HepG2 (cell line): ENCODE measurements at regions not wholly inside any gene's neighbourhood (a gene's known extent, or its start where the extent isn't known, plus 50 kb on each side); places are given as distances from the start of the nearest gene placed in this dataset.
"Not testable (repeated sequence)": the region's sequence is repeated elsewhere in the genome, so short reads cannot be mapped to it uniquely, and the experiment has no call there.

ENCODE experiments used
- CREM ChIP-seq, 2 experiments: sonication (generic) in 1 of 2; formaldehyde crosslinking in 1 of 2; IDR thresholded peaks; 2 replicates each; pipeline versions ENCODE4 v1.4.0 to v1.6.1; 2016 to 2020; ENCODE audit warnings: antibody characterized with exemption in 1 of 2, mild to moderate bottlenecking in 1 of 2, missing genetic modification reagents in 1 of 2
- FOXO1 ChIP-seq: sonication (generic); formaldehyde crosslinking; IDR thresholded peaks from 2 replicates; pipeline ENCODE4 v1.4.0; 2020; ENCODE audit warnings: missing genetic modification reagents
- MXI1 ChIP-seq: IDR thresholded peaks from 3 replicates; pipeline ENCODE4 v1.6.1; 2012; ENCODE audit warnings: low read depth, low read length, inconsistent platforms, borderline replicate concordance
- NONO ChIP-seq, 2 experiments: fragments of 450-650 bp in 1 of 2; sonication (generic) in 1 of 2; formaldehyde crosslinking in 1 of 2; IDR thresholded peaks in 1 of 2; conservative IDR thresholded peaks in 1 of 2; 2 replicates each; pipeline versions ENCODE4 v1.6.1 to v1.8.0; 2017 to 2022; ENCODE audit warnings: mild to moderate bottlenecking in 1 of 2, missing genetic modification reagents in 1 of 2, moderate library complexity in 1 of 2
- PCBP1 ChIP-seq: fragments of 200-400 bp; formaldehyde crosslinking; IDR thresholded peaks from 2 replicates; pipeline ENCODE4 v1.6.1; 2017; ENCODE audit warnings: mild to moderate bottlenecking, low read depth, low read length, borderline replicate concordance
- SP5 ChIP-seq: IDR thresholded peaks from 2 replicates; pipeline ENCODE4 v1.6.1; 2016; ENCODE audit warnings: low read depth, borderline replicate concordance
- TP53 ChIP-seq: sonication (generic); formaldehyde crosslinking; conservative IDR thresholded peaks from 2 replicates; pipeline ENCODE4 v1.4.0; 2020; ENCODE audit warnings: missing genetic modification reagents
- ZNF274 ChIP-seq: sonication (generic); formaldehyde crosslinking; IDR thresholded peaks from 2 replicates; pipeline ENCODE4 v1.5.1; 2020; ENCODE audit warnings: mild to moderate bottlenecking, missing genetic modification reagents
- TF ChIP-seq, protein P1 (sequence below): IDR thresholded peaks from 2 replicates; pipeline ENCODE4 v1.6.1; 2012; ENCODE audit warnings: inconsistent platforms
- TF ChIP-seq, protein P2 (sequence below): sonication (generic); formaldehyde crosslinking; IDR thresholded peaks from 2 replicates; pipeline ENCODE4 v1.5.0; 2020; ENCODE audit warnings: mild to moderate bottlenecking, missing genetic modification reagents, moderate library complexity
- TF ChIP-seq, protein P3 (sequence below): sonication (generic); formaldehyde crosslinking; IDR thresholded peaks from 2 replicates; pipeline ENCODE4 v1.8.1; 2023; ENCODE audit warnings: missing genetic modification reagents, inconsistent platforms, borderline replicate concordance
- TF ChIP-seq, protein P4 (sequence below): sonication (generic); formaldehyde crosslinking; conservative IDR thresholded peaks from 2 replicates; pipeline ENCODE4 v1.4.0; 2020; ENCODE audit warnings: missing genetic modification reagents

DNA sequence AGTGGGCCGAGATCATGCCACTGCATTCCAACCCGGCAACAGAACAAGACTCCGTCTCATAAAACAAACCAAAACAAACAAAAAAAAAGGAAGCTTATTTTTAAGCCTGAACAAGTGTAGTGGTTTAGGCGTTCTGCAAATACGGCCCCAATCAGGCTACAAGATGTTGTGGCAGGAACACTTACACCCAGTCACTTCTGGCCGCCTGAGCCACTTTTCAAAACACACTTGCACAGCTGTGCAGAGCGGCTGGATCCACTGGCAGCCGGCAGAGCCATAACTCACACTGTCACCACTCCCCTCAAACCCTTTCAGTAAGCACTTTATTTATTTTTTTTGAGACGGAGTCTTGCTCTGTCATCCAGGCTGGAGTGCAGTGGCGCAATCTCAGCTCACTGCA lies 81.0 kb upstream of the FRG2C start:
- TF ChIP-seq NONO (IDR thresholded peaks at IDR 0.05); NONO (CRISPR knock-in tag; conservative IDR thresholded peaks at IDR 0.05); PCBP1; CREM (IDR thresholded peaks at IDR 0.05); CREM (CRISPR knock-in tag; IDR thresholded peaks at IDR 0.05); MXI1; SP5 (CRISPR knock-in tag); ZNF274; TP53 (CRISPR knock-in tag); FOXO1 (CRISPR knock-in tag): not testable (repeated sequence)
- TF ChIP-seq, protein P1, sequence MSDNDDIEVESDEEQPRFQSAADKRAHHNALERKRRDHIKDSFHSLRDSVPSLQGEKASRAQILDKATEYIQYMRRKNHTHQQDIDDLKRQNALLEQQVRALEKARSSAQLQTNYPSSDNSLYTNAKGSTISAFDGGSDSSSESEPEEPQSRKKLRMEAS, result not testable (repeated sequence)
- TF ChIP-seq, protein P2, sequence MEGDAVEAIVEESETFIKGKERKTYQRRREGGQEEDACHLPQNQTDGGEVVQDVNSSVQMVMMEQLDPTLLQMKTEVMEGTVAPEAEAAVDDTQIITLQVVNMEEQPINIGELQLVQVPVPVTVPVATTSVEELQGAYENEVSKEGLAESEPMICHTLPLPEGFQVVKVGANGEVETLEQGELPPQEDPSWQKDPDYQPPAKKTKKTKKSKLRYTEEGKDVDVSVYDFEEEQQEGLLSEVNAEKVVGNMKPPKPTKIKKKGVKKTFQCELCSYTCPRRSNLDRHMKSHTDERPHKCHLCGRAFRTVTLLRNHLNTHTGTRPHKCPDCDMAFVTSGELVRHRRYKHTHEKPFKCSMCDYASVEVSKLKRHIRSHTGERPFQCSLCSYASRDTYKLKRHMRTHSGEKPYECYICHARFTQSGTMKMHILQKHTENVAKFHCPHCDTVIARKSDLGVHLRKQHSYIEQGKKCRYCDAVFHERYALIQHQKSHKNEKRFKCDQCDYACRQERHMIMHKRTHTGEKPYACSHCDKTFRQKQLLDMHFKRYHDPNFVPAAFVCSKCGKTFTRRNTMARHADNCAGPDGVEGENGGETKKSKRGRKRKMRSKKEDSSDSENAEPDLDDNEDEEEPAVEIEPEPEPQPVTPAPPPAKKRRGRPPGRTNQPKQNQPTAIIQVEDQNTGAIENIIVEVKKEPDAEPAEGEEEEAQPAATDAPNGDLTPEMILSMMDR (CRISPR knock-in tag), result not testable (repeated sequence)
- TF ChIP-seq, protein P3, sequence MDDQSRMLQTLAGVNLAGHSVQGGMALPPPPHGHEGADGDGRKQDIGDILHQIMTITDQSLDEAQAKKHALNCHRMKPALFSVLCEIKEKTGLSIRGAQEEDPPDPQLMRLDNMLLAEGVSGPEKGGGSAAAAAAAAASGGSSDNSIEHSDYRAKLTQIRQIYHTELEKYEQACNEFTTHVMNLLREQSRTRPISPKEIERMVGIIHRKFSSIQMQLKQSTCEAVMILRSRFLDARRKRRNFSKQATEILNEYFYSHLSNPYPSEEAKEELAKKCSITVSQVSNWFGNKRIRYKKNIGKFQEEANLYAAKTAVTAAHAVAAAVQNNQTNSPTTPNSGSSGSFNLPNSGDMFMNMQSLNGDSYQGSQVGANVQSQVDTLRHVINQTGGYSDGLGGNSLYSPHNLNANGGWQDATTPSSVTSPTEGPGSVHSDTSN (CRISPR knock-in tag), result not testable (repeated sequence)
- TF ChIP-seq, protein P4, sequence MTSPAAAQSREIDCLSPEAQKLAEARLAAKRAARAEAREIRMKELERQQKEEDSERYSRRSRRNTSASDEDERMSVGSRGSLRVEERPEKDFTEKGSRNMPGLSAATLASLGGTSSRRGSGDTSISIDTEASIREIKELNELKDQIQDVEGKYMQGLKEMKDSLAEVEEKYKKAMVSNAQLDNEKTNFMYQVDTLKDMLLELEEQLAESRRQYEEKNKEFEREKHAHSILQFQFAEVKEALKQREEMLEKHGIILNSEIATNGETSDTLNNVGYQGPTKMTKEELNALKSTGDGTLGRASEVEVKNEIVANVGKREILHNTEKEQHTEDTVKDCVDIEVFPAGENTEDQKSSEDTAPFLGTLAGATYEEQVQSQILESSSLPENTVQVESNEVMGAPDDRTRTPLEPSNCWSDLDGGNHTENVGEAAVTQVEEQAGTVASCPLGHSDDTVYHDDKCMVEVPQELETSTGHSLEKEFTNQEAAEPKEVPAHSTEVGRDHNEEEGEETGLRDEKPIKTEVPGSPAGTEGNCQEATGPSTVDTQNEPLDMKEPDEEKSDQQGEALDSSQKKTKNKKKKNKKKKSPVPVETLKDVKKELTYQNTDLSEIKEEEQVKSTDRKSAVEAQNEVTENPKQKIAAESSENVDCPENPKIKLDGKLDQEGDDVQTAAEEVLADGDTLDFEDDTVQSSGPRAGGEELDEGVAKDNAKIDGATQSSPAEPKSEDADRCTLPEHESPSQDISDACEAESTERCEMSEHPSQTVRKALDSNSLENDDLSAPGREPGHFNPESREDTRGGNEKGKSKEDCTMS (CRISPR knock-in tag), result not testable (repeated sequence)
